BLaER1 (cell line): ENCODE measurements at regions not wholly inside any gene's neighbourhood (a gene's known extent, or its start where the extent isn't known, plus 50 kb on each side); places are given as distances from the start of the nearest gene placed in this dataset.

Experiments
- H3K27ac ChIP-seq: shearing (Covaris generic); formaldehyde crosslinking; 2 replicates; pipeline ENCODE4 v1.8.1; 2022
- H3K27me3 ChIP-seq: shearing (Covaris generic); formaldehyde crosslinking; 2 replicates; pipeline ENCODE4 v1.8.1; 2022
- H3K36me3 ChIP-seq: shearing (Covaris generic); formaldehyde crosslinking; 2 replicates; pipeline ENCODE4 v1.8.1; 2022
- H3K4me1 ChIP-seq: shearing (Covaris generic); formaldehyde crosslinking; 2 replicates; pipeline ENCODE4 v1.8.1; 2022
- H3K4me2 ChIP-seq: shearing (Covaris generic); formaldehyde crosslinking; 2 replicates; pipeline ENCODE4 v1.8.1; 2022
- H3K4me3 ChIP-seq: shearing (Covaris generic); formaldehyde crosslinking; 2 replicates; pipeline ENCODE4 v1.8.1; 2022
- H3K9ac ChIP-seq: shearing (Covaris generic); formaldehyde crosslinking; 2 replicates; pipeline ENCODE4 v1.8.1; 2022
- H3K9me3 ChIP-seq: shearing (Covaris generic); formaldehyde crosslinking; 2 replicates; pipeline ENCODE4 v1.8.1; 2022
- H4K20me1 ChIP-seq: shearing (Covaris generic); formaldehyde crosslinking; 2 replicates; pipeline ENCODE4 v1.8.1; 2022
- Cebpa-rat ChIP-seq: shearing (Covaris generic); IDR thresholded peaks from 2 replicates; pipeline ENCODE4 v1.8.1; 2022

GRCh38 chr4:3660928-3661515 lies 105.2 kb upstream of the ADRA2C start:
- no peaks in the 10 kb centered on the region for H3K9me3 ChIP-seq
- TF ChIP-seq Cebpa-rat, result no peak
- peak overlapping the region; percentile 37; the same call in 1 of the 2 replicates for H3K9ac ChIP-seq
- H3K4me2 ChIP-seq, result peak overlapping the region; percentile 84
- H3K27me3 ChIP-seq, result peaks cover 20% of the 10 kb centered on the region; the same call in 1 of the 2 replicates
- H3K27ac ChIP-seq, result peak overlapping the region; percentile 61
- no peak overlapping the region for H3K4me3 ChIP-seq
- no peaks in the 10 kb centered on the region for H3K36me3 ChIP-seq
- H4K20me1 ChIP-seq, result 0 out of 2 replicates have a peak, but pooled peaks cover 4% of the 10 kb centered on the region
- peaks cover 88% of the 10 kb centered on the region for H3K4me1 ChIP-seq

- H3K4me1 ChIP-seq, result peaks cover 89% of the 10 kb centered on the region
Observed at GRCh38 chr4:3660086-3660927, 105.9 kb upstream of the ADRA2C start.

GRCh38 chr4:3659131-3659530 lies 107.1 kb upstream of the ADRA2C start:
- Histone ChIP-seq H3K4me3 (no peak overlapping the region), H3K27ac (no peak overlapping the region), H3K4me1 (peaks cover 98% of the 10 kb centered on the region), H3K4me2 (peak overlapping the region; percentile 71), H4K20me1 (0 out of 2 replicates have a peak, but pooled peaks cover 4% of the 10 kb centered on the region), H3K9me3 (no peaks in the 10 kb centered on the region), H3K27me3 (peaks cover 20% of the 10 kb centered on the region; the same call in 1 of the 2 replicates), H3K36me3 (no peaks in the 10 kb centered on the region), H3K9ac (no peak overlapping the region)
- TF ChIP-seq Cebpa-rat, result no peak

More at GRCh38 chr4:3660086-3660927, 105.9 kb upstream of the ADRA2C start:
- Histone ChIP-seq H3K27ac (peak overlapping the region; percentile 61), H3K9ac (peak overlapping the region; percentile 37; the same call in 1 of the 2 replicates), H3K9me3 (no peaks in the 10 kb centered on the region), H3K36me3 (no peaks in the 10 kb centered on the region), H4K20me1 (0 out of 2 replicates have a peak, but pooled peaks cover 4% of the 10 kb centered on the region), H3K27me3 (peaks cover 20% of the 10 kb centered on the region; the same call in 1 of the 2 replicates), H3K4me3 (no peak overlapping the region), H3K4me2 (peak overlapping the region; percentile 84)
- no peak for TF ChIP-seq Cebpa-rat

GRCh38 chr4:3658530-3658913 lies 107.7 kb upstream of the ADRA2C start:
- peak overlapping the region; percentile 71 for H3K4me2 ChIP-seq
- no peak overlapping the region for H3K27ac ChIP-seq
- H3K4me3 ChIP-seq, result no peak overlapping the region
- 0 out of 2 replicates have a peak, but pooled peaks cover 4% of the 10 kb centered on the region for H4K20me1 ChIP-seq
- H3K27me3 ChIP-seq, result peaks cover 20% of the 10 kb centered on the region; the same call in 1 of the 2 replicates
- no peak for TF ChIP-seq Cebpa-rat
- H3K9me3 ChIP-seq, result no peaks in the 10 kb centered on the region
- no peak overlapping the region for H3K9ac ChIP-seq
- H3K36me3 ChIP-seq, result no peaks in the 10 kb centered on the region
- peaks cover 96% of the 10 kb centered on the region for H3K4me1 ChIP-seq

DNA sequence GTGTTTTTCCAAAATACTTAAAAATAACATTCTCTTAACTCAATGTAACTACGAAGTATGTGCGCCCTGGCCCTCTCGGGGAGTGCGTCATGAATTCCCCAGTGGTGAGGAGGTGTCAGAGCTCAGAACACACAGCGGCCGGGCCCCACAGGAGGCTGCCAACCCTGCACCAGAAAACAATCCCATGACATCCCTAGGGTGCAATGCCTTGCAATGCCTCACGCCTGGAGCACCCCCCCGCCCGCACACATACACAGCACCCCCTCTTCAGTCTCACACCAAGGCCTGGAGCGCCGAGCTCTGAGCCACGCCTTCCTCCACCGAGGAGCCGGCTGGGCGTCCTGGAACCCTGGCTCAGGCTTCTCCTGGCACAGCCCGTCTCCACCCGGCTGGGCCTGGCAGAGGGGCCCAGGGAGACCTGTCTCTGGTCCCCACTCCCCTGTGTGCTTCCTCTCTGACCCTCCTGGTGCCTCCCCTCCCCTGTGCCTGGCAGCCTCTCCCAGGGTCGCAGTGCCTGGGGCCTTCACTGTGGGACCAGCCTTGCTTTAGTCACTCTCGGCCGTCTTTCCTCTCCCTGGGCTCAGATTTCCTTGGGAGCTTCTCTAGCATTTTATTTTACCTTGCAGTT lies 108.2 kb upstream of the ADRA2C start:
- no peak overlapping the region for H3K9ac ChIP-seq
- no peak overlapping the region for H3K4me3 ChIP-seq
- peaks cover 20% of the 10 kb centered on the region; the same call in 1 of the 2 replicates for H3K27me3 ChIP-seq
- H3K4me2 ChIP-seq, result peak overlapping the region; percentile 71
- no peaks in the 10 kb centered on the region for H3K9me3 ChIP-seq
- peaks cover 96% of the 10 kb centered on the region for H3K4me1 ChIP-seq
- no peak overlapping the region for H3K27ac ChIP-seq
- H4K20me1 ChIP-seq, result 0 out of 2 replicates have a peak, but pooled peaks cover 4% of the 10 kb centered on the region
- no peaks in the 10 kb centered on the region for H3K36me3 ChIP-seq
- no peak for TF ChIP-seq Cebpa-rat

DNA sequence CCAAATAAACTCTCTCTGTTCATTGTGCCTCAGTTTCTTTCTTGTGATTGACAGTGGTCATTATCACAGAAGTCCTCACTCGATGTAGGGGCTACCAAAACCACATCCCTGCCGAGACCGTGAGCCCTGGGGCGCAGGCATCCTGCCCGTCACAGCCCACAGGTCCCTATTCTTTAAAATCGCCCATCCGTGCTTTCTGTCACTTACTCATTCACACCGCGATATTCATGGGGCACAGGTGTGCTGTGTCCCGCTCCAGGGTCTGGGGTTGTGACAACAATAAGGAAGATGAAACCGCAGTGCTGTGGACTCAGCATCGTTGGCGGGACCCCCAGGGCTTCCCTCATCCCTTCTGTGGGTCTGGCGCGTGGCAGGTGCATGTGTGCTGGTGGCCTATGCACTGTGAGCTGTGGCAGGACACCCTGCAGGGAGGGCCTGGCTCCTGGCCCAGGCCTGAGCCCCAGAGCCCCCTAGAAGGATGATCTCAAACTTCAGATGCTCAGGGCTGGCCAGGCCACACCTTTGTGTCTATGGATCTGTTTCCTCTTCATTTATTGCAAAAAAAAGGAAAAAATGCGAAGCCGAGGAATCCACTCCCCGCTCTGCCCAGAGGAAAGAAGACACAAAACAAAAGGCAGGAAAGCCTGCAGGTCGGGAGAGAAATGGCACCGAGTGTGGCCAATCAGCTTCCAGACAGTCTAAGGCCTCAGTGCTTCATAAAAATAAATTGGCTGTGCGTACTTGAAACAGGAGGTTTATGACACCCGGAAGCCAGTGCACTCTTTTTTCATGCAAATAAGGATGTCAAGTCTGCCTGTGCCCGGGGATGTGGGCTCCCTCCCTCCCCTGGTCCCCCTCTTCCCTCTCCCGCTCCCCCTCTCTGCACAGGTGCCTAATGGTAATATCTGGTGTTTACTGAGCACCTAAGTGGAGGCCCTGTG lies 109.5 kb upstream of the ADRA2C start:
- H3K4me3 ChIP-seq, result no peak overlapping the region
- no peak overlapping the region for H3K9ac ChIP-seq
- no peak overlapping the region for H3K27ac ChIP-seq
- H3K36me3 ChIP-seq, result no peaks in the 10 kb centered on the region
- H3K4me2 ChIP-seq, result peak overlapping the region; percentile 71
- no peak for TF ChIP-seq Cebpa-rat
- H3K4me1 ChIP-seq, result peaks cover 96% of the 10 kb centered on the region
- H3K27me3 ChIP-seq, result peaks cover 20% of the 10 kb centered on the region; the same call in 1 of the 2 replicates
- H3K9me3 ChIP-seq, result no peaks in the 10 kb centered on the region
- 0 out of 2 replicates have a peak, but pooled peaks cover 4% of the 10 kb centered on the region for H4K20me1 ChIP-seq

GRCh38 chr4:3655963-3656362 lies 110.2 kb upstream of the ADRA2C start:
- Histone ChIP-seq H3K27ac (no peak overlapping the region), H3K27me3 (peaks cover 20% of the 10 kb centered on the region; the same call in 1 of the 2 replicates)

DNA sequence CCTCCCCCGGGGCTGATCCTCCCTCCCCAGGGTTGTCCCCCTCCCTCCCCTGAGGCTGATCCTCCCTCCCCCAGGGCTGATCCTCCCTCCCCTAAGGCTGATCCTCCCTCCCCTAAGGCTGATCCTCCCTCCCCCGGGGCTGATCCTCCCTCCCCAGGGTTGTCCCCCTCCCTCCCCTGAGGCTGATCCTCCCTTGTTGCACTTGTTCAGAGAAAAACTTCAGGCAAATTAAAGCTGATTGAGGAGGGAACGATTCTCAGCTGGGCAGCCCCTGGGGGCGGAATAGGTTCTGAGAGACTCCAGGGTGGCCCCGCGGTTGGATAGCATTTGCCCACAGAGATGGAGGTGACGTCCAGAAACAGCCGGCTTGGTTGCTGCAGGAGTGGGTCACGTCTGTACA lies 110.7 kb upstream of the ADRA2C start:
- H3K4me1 ChIP-seq, result peaks cover 96% of the 10 kb centered on the region
- H3K36me3 ChIP-seq, result no peaks in the 10 kb centered on the region
- H3K4me3 ChIP-seq, result no peak overlapping the region
- no peak overlapping the region for H3K27ac ChIP-seq
- no peak for TF ChIP-seq Cebpa-rat
- peak overlapping the region; percentile 71 for H3K4me2 ChIP-seq
- H3K9me3 ChIP-seq, result no peaks in the 10 kb centered on the region
- no peak overlapping the region for H3K9ac ChIP-seq
- H4K20me1 ChIP-seq, result 0 out of 2 replicates have a peak, but pooled peaks cover 4% of the 10 kb centered on the region
- peaks cover 20% of the 10 kb centered on the region; the same call in 1 of the 2 replicates for H3K27me3 ChIP-seq

More at GRCh38 chr4:3655963-3656362, 110.2 kb upstream of the ADRA2C start:
- Histone ChIP-seq H3K4me1 (peaks cover 96% of the 10 kb centered on the region), H4K20me1 (0 out of 2 replicates have a peak, but pooled peaks cover 4% of the 10 kb centered on the region), H3K9ac (no peak overlapping the region), H3K9me3 (no peaks in the 10 kb centered on the region), H3K4me3 (no peak overlapping the region), H3K36me3 (no peaks in the 10 kb centered on the region), H3K4me2 (peak overlapping the region; percentile 71)
- no peak for TF ChIP-seq Cebpa-rat
